ENCODE measurements at regions not wholly inside any gene's neighbourhood (a gene's known extent, or its start where the extent isn't known, plus 50 kb on each side); places are given as distances from the start of the nearest gene placed in this dataset.

GRCh38 chr9:20012232-20012631, 223.4 kb upstream of the SLC24A2 start:
- Histone ChIP-seq H3K36me3 (no peaks in the 10 kb centered on the region), H3K9me3 (no peaks in the 10 kb centered on the region), H3K4me3 (no peak overlapping the region), H3K4me1 (no peaks in the 10 kb centered on the region), H3K27ac (no peak overlapping the region), H3K27me3 (no peaks in the 10 kb centered on the region)
- ATAC-seq (no peak), DNase-seq (no peak)
- no peak for TF ChIP-seq POLR2A (IDR thresholded peaks at IDR 0.05)
- TF ChIP-seq, protein P1, sequence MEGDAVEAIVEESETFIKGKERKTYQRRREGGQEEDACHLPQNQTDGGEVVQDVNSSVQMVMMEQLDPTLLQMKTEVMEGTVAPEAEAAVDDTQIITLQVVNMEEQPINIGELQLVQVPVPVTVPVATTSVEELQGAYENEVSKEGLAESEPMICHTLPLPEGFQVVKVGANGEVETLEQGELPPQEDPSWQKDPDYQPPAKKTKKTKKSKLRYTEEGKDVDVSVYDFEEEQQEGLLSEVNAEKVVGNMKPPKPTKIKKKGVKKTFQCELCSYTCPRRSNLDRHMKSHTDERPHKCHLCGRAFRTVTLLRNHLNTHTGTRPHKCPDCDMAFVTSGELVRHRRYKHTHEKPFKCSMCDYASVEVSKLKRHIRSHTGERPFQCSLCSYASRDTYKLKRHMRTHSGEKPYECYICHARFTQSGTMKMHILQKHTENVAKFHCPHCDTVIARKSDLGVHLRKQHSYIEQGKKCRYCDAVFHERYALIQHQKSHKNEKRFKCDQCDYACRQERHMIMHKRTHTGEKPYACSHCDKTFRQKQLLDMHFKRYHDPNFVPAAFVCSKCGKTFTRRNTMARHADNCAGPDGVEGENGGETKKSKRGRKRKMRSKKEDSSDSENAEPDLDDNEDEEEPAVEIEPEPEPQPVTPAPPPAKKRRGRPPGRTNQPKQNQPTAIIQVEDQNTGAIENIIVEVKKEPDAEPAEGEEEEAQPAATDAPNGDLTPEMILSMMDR (IDR thresholded peaks at IDR 0.05 in 4 of 5, conservative IDR thresholded peaks at IDR 0.05 in 1 of 5), result no peak
- in situ Hi-C loops (cut with MboI; ENCODE audit: low sequenced_read_pairs in 4 of 4) (no loop called here), intact Hi-C loops (cut with DNase I; ENCODE audit: low total_unique reads) (no loop called here)

- no peak for DNase-seq
- in situ Hi-C loops (cut with MboI; ENCODE audit: low sequenced_read_pairs in 4 of 4) (no loop called here), intact Hi-C loops (cut with DNase I; ENCODE audit: low total_unique reads) (no loop called here)
- H3K27me3 ChIP-seq, result no peaks in the 10 kb centered on the region
- no peak overlapping the region for H3K27ac ChIP-seq
- no peak for TF ChIP-seq POLR2A (IDR thresholded peaks at IDR 0.05)
- TF ChIP-seq, protein P1 (IDR thresholded peaks at IDR 0.05 in 4 of 5, conservative IDR thresholded peaks at IDR 0.05 in 1 of 5), result no peak
- no peak overlapping the region for H3K4me3 ChIP-seq
- no peaks in the 10 kb centered on the region for H3K4me1 ChIP-seq
- no peak for ATAC-seq
- no peaks in the 10 kb centered on the region for H3K9me3 ChIP-seq
- H3K36me3 ChIP-seq, result no peaks in the 10 kb centered on the region
These were observed 220.8 kb upstream of the SLC24A2 start for GRCh38 chr9:20009606-20010005.

DNA sequence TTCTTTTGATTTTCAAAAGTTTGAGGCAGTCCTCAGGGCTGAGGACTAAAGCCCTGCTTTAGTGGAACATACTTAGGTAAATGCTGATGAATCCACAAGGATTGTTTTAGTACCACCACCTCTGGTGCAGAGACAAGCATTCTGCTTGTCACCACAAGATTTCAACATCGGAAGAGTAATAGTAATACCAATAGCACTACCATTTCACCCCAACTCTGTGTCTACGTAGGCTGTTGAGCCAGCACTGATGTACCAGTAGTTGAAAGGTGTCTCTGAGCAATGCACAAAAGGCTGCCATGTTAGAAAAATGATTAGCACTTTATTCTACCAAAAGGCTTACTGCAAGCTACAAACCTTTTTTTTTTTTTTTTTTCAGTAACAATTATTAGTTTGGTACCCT, 213.2 kb upstream of the SLC24A2 start:
- TF ChIP-seq POLR2A (IDR thresholded peaks at IDR 0.05), result no peak
- TF ChIP-seq, protein P1 (IDR thresholded peaks at IDR 0.05 in 4 of 5, conservative IDR thresholded peaks at IDR 0.05 in 1 of 5), result no peak
- intact Hi-C loops (cut with DNase I; ENCODE audit: low total_unique reads) (no loop called here), in situ Hi-C loops (cut with MboI; ENCODE audit: low sequenced_read_pairs in 4 of 4) (no loop called here)
- no peak overlapping the region for H3K27ac ChIP-seq
- no peaks in the 10 kb centered on the region for H3K36me3 ChIP-seq
- DNase-seq (no peak), ATAC-seq (no peak)
- no peak overlapping the region for H3K4me3 ChIP-seq
- no peaks in the 10 kb centered on the region for H3K4me1 ChIP-seq
- H3K27me3 ChIP-seq, result no peaks in the 10 kb centered on the region
- no peaks in the 10 kb centered on the region for H3K9me3 ChIP-seq

DNA sequence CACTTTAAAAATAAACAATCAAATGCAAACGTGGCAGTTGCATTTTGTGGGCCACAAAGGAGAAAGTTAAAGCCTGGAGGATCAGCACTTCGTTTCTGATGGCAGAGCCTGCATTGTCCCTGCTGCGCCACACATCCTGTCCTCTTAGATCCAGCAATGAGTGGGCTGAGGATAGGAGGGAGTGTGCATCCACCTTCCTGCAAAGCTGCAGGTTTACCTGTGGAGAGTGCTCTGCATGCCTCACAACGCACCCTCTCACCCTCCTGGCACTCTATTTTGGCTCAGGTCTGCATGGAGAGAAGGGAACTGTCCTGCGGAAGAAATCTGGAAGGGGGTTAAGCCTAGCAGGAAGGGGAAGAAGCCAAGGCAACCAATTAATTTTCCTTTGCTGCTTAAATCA, 212.2 kb upstream of the SLC24A2 start:
- no peaks in the 10 kb centered on the region for H3K36me3 ChIP-seq
- no peaks in the 10 kb centered on the region for H3K9me3 ChIP-seq
- ATAC-seq (no peak), DNase-seq (no peak)
- H3K4me1 ChIP-seq, result no peaks in the 10 kb centered on the region
- in situ Hi-C loops (cut with MboI; ENCODE audit: low sequenced_read_pairs in 4 of 4) (no loop called here), intact Hi-C loops (cut with DNase I; ENCODE audit: low total_unique reads) (no loop called here)
- H3K27ac ChIP-seq, result no peak overlapping the region
- H3K4me3 ChIP-seq, result no peak overlapping the region
- TF ChIP-seq POLR2A (IDR thresholded peaks at IDR 0.05), result no peak
- TF ChIP-seq, protein P1 (IDR thresholded peaks at IDR 0.05 in 4 of 5, conservative IDR thresholded peaks at IDR 0.05 in 1 of 5), result no peak
- no peaks in the 10 kb centered on the region for H3K27me3 ChIP-seq

DNA sequence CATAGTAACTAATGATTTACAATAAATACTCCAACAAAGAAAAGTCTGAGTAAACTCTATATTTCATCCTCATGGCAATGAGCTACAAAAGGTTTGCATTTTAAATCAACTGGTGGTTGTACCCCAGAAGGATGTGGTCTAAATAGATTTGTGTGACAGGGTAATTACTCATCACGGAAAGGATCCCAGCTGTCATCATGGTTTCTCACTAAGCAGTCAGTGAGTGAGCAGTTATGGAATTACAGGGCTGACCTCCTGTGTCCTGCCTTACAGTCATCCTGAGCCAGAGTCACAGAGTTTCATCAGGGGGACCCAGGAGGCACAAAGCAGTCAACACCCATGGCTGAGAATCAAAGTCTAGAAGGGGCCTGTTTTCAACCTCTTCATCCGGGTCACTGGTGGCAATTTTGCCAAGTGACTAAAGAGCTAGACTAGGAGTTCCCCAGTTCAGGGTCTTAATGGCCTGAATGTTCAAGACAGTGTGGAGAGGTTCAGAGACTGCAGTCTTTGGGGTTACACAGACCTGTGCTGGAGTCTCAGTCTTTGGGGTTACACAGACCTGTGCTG, 210.7 kb upstream of the SLC24A2 start:
- TF ChIP-seq POLR2A (IDR thresholded peaks at IDR 0.05), result no peak
- TF ChIP-seq, protein P1 (IDR thresholded peaks at IDR 0.05 in 4 of 5, conservative IDR thresholded peaks at IDR 0.05 in 1 of 5), result no peak
- H3K36me3 ChIP-seq, result no peaks in the 10 kb centered on the region
- intact Hi-C loops (cut with DNase I; ENCODE audit: low total_unique reads) (no loop called here), in situ Hi-C loops (cut with MboI; ENCODE audit: low sequenced_read_pairs in 4 of 4) (no loop called here)
- H3K4me3 ChIP-seq, result no peak overlapping the region
- no peaks in the 10 kb centered on the region for H3K27me3 ChIP-seq
- H3K4me1 ChIP-seq, result no peaks in the 10 kb centered on the region
- H3K9me3 ChIP-seq, result no peaks in the 10 kb centered on the region
- DNase-seq (no peak), ATAC-seq (no peak)
- H3K27ac ChIP-seq, result no peak overlapping the region
